HG03060 (cell line): ENCODE measurements at regions not wholly inside any gene's neighbourhood (a gene's known extent, or its start where the extent isn't known, plus 50 kb on each side); places are given as distances from the start of the nearest gene placed in this dataset.
"Not testable (repeated sequence)": the region's sequence is repeated elsewhere in the genome, so short reads cannot be mapped to it uniquely, and the experiment has no call there.

Experiments used
- ATAC-seq: cut with Tn5 transposase; IDR thresholded peaks from one replicate; pipeline ENCODE4 v1.9.1; 2021; ENCODE audit warnings: low read depth, moderate number of reproducible peaks; ENCODE audit not compliant: unreplicated experiment

- not testable (repeated sequence) for ATAC-seq
Measured at GRCh38 chr2:16235291-16235690, 294.9 kb downstream of the MYCN start.

- ATAC-seq = no peak
Measured at GRCh38 chr2:16228951-16229350, 288.6 kb downstream of the MYCN start.

GRCh38 chr2:16228471-16228870, 288.1 kb downstream of the MYCN start:
- no peak for ATAC-seq

GRCh38 chr2:16227811-16228462, 287.6 kb downstream of the MYCN start:
- no peak for ATAC-seq

GRCh38 chr2:16226943-16227664, 286.8 kb downstream of the MYCN start:
- no peak for ATAC-seq

GRCh38 chr2:16226381-16226780, 286.0 kb downstream of the MYCN start:
- no peak for ATAC-seq

- ATAC-seq = no peak
Measured at GRCh38 chr2:16225545-16225944, 285.2 kb downstream of the MYCN start.

- no peak for ATAC-seq
Measured at GRCh38 chr2:16225071-16225470, 284.7 kb downstream of the MYCN start.

- ATAC-seq = no peak
Measured at GRCh38 chr2:16224298-16225045, 284.1 kb downstream of the MYCN start.

- ATAC-seq = no peak
Measured at GRCh38 chr2:16223841-16224177, 283.5 kb downstream of the MYCN start.

GRCh38 chr2:16223161-16223840, 283.0 kb downstream of the MYCN start:
- no peak for ATAC-seq

- ATAC-seq = no peak
Measured at GRCh38 chr2:16222326-16222725, 282.0 kb downstream of the MYCN start.

GRCh38 chr2:16221461-16222010, 281.2 kb downstream of the MYCN start:
- ATAC-seq = no peak

GRCh38 chr2:16219292-16219975, 279.1 kb downstream of the MYCN start:
- ATAC-seq = no peak

GRCh38 chr2:16218625-16219024, 278.3 kb downstream of the MYCN start:
- no peak for ATAC-seq

GRCh38 chr2:16218161-16218560, 277.8 kb downstream of the MYCN start:
- no peak for ATAC-seq

- ATAC-seq = not testable (repeated sequence)
Measured at GRCh38 chr2:16217741-16218140, 277.4 kb downstream of the MYCN start.

- ATAC-seq = no peak
Measured at GRCh38 chr2:16217291-16217690, 276.9 kb downstream of the MYCN start.

GRCh38 chr2:16216558-16216945, 276.2 kb downstream of the MYCN start:
- no peak for ATAC-seq

GRCh38 chr2:16215902-16216557, 275.7 kb downstream of the MYCN start:
- ATAC-seq = no peak
